ENCODE measurements at regions not wholly inside any gene's neighbourhood (a gene's known extent, or its start where the extent isn't known, plus 50 kb on each side); places are given as distances from the start of the nearest gene placed in this dataset.
"Not testable (repeated sequence)": the region's sequence is repeated elsewhere in the genome, so short reads cannot be mapped to it uniquely, and the experiment has no call there.

DNA sequence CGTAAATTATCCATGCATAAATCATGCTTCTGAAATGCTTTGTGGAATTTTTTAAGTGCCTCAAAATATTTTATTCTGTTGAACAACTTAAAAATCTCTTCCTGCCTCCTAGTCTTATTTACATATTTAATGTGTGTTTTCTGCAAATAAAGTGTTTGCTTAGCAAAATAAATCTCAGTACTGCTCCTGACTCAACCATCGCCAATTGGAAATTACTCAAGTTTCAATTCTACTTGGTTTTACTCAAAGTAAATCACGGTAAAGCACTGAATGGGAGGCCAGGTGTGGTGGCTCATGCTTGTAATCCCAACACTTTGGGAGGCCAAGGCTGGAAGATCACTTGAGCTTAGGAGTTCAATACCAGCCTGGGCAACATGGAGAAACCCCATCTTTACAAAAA, 152.2 kb upstream of the NR5A2 start:
- DNase-seq, result no peak

GRCh38 chr1:199875856-199876255, 151.7 kb upstream of the NR5A2 start:
- no peak for DNase-seq

GRCh38 chr1:199877526-199878384, 149.8 kb upstream of the NR5A2 start:
- DNase-seq, result no peak

- no peak for DNase-seq
Observed at GRCh38 chr1:199878823-199879222, 148.7 kb upstream of the NR5A2 start.

GRCh38 chr1:199898654-199899053, 128.9 kb upstream of the NR5A2 start:
- DNase-seq, result no peak

DNA sequence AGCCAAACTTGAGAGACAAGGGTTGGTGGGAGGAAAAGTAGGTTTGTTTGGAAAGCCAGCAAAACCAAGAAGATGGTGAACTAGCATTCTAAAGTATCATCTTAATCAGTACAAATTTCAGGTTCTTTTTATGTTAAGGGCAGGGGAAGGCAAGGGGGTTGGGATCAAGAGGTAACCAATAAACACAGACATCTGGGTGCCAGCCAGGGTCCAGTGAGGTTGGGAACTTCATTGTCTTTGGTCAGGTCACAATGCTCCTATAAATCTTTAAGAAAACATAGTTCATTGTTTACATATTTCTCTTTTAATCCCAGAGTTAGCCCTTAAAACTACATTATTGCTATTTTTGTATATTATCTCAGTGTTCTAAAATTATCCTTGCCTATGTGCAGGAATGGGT, 126.2 kb upstream of the NR5A2 start:
- no peak for DNase-seq

GRCh38 chr1:199907361-199907760, 120.1 kb upstream of the NR5A2 start:
- DNase-seq, result no peak

- DNase-seq, result peak; percentile 8
Observed at GRCh38 chr1:199909137-199909536, 118.4 kb upstream of the NR5A2 start.

DNA sequence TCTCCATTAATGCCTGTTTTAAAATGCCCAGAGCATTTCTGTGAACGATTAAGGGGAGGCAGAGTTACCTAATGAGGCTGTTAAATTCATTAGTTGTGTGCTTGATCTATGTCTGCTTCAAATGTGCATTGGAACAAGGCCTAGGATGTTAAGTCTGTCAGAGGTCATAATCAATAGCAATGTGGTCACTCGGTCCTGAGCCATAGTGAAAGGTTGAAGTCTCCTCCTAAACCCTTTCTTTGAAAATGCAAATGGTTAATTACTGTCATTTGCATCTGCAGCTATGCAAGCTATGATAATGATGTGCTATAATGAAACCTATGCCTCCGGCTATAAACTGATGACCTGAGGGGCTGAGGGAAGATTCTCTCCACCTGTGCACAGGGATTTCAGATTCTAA, 114.2 kb upstream of the NR5A2 start:
- peak; percentile 64 for DNase-seq

GRCh38 chr1:199914546-199914945, 113.0 kb upstream of the NR5A2 start:
- DNase-seq, result peak; percentile 90

DNA sequence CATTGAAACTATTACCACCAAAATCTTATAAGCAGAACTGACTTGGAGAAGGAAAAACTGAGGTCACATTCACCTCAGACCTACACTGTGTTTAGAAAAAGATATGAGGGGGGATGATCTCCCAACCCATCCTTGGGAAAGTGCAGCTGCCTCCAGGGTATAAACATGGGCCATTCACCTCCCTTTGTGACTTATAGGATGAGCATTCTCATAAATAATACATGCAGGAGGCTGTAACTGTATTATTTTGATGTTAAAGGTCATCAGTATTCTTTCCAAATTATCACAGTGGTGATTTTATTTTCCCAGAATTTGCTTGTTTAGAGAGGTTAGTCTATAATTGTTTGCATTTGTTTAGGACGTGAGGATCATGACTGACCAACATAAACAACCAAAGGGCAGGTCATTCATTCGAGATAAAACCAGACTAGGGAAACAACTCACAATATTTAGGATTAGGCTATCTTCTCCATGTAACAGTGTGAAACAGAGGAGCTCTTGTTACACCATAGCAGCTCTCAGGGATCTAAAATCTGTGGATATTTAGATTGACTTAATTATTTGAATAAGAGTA, 109.2 kb upstream of the NR5A2 start:
- no peak for DNase-seq

- no peak for DNase-seq
Observed at GRCh38 chr1:199920635-199921034, 106.9 kb upstream of the NR5A2 start.

DNA sequence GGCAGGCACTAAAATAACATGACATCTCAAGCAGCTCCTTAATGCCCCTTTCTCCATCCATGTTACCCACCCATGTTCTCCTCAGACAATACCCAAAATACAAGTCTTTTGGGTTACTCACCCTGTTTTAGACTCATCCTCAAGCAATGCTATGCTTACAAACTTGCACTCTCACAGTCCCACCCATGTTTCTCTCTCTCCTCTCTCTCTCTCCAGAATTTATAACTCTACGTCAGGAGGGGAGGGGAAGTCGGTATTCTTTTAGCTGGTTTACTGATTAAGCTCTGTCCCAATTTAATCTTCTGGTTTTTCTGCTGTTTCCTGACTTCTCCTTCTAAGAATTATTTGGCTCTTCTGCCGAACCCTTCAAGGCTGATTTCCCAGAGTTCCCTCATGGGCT, 98.0 kb upstream of the NR5A2 start:
- DNase-seq, result no peak

DNA sequence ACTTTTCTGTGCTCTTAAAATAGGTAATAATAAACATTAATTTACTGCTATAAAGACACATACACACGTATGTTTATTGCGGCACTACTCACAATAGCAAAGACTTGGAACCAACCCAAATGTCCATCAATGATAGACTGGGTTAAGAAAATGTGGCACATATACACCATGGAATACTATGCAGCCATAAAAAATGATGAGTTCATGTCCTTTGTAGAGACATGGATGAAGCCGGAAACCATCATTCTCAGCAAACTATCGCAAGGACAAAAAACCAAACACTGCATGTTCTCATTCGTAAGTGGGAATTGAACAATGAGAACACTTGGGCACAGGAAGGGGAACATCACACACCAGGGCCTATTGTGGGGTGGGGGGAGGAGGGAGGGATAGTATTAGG, 97.4 kb upstream of the NR5A2 start:
- not testable (repeated sequence) for DNase-seq

GRCh38 chr1:199931666-199932377, 95.7 kb upstream of the NR5A2 start:
- no peak for DNase-seq

- DNase-seq, result no peak
Observed at GRCh38 chr1:199932462-199932861, 95.0 kb upstream of the NR5A2 start.

- DNase-seq, result no peak
Observed at GRCh38 chr1:199936441-199936840, 91.1 kb upstream of the NR5A2 start.

- DNase-seq, result no peak
Observed at GRCh38 chr1:199937161-199937560, 90.3 kb upstream of the NR5A2 start.

GRCh38 chr1:199937661-199938060, 89.8 kb upstream of the NR5A2 start:
- DNase-seq, result no peak

GRCh38 chr1:199944986-199945385, 82.5 kb upstream of the NR5A2 start:
- no peak for DNase-seq

DNA sequence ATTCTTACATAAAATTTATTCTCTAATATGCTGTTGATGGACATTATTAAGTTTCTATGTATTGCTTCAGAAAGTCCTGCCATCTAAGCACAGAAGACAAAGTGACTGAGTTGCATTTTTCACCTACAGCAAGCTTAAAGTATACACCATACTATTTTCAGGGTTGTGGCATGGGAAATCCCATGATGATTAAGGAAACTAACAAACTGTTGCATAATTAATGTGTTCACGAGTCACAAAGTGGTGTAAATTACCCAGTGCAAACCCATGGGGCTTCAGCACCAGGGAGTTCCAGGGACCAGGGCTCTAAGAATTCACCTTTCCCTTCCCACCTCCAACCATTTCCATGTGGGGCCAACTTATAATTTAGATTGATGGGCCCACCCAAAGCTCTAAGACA, 81.9 kb upstream of the NR5A2 start:
- no peak for DNase-seq

- DNase-seq, result no peak
Observed at GRCh38 chr1:199946305-199947155, 81.0 kb upstream of the NR5A2 start.

All from NCI-H1048 (cell line).